Liver (tissue), 8 donors: ENCODE measurements at regions not wholly inside any gene's neighbourhood (a gene's known extent, or its start where the extent isn't known, plus 50 kb on each side); places are given as distances from the start of the nearest gene placed in this dataset.

Experiments
- DNase-seq: peaks from one replicate; pipeline ENCODE4 v3.0.0-alpha.2; 2017; ENCODE audit warnings: low spot score
- H3K27ac ChIP-seq, 2 donors: one replicate each; pipeline ENCODE4 v1.7.0; 2013; ENCODE audit warnings: inconsistent platforms in 2 of 2, low read length in 2 of 2, control low read depth in 1 of 2, low read depth in 1 of 2, mild to moderate bottlenecking in 1 of 2
- H3K27me3 ChIP-seq, 4 donors: one replicate each; pipeline versions ENCODE4 v1.6.1 to v1.7.0; 2013; ENCODE audit warnings: low read length in 3 of 4, inconsistent platforms in 1 of 4, mild to moderate bottlenecking in 1 of 4, moderate library complexity in 1 of 4; ENCODE audit not compliant: control insufficient read depth in 4 of 4, insufficient read depth in 4 of 4
- H3K36me3 ChIP-seq, 4 donors: one replicate each; pipeline versions ENCODE4 v1.6.1 to v1.7.0; 2013; ENCODE audit warnings: low read length in 3 of 4, mild to moderate bottlenecking in 3 of 4, low read depth in 1 of 4, moderate library complexity in 1 of 4; ENCODE audit not compliant: control insufficient read depth in 4 of 4, insufficient read depth in 3 of 4
- H3K4me1 ChIP-seq, 4 donors: one replicate each; pipeline versions ENCODE4 v1.6.1 to v1.7.0; 2013; ENCODE audit warnings: low read length in 3 of 4, mild to moderate bottlenecking in 3 of 4, moderate library complexity in 1 of 4; ENCODE audit not compliant: control insufficient read depth in 4 of 4, insufficient read depth in 4 of 4
- H3K4me3 ChIP-seq, 3 donors: one replicate each; pipeline versions ENCODE4 v1.6.1 to v1.7.0; 2013; ENCODE audit warnings: low read length in 3 of 3, control low read depth in 1 of 3, low read depth in 1 of 3, mild to moderate bottlenecking in 1 of 3
- H3K9ac ChIP-seq, 2 donors: one replicate each; pipeline ENCODE4 v1.7.0; 2013; ENCODE audit warnings: low read length in 2 of 2, mild to moderate bottlenecking in 2 of 2, moderate library complexity in 2 of 2, control low read depth in 1 of 2, low read depth in 1 of 2
- H3K9me3 ChIP-seq, 4 donors: one replicate each; pipeline versions ENCODE4 v1.6.1 to v1.7.0; 2013; ENCODE audit warnings: low read length in 3 of 4; ENCODE audit not compliant: control insufficient read depth in 4 of 4
- ATF3 ChIP-seq: IDR thresholded peaks from 2 replicates; pipeline ENCODE4 v1.6.1; 2016; ENCODE audit warnings: antibody characterized with exemption
- EGR1 ChIP-seq, 2 donors: IDR thresholded peaks; 2 replicates each; pipeline ENCODE4 v1.6.1; 2016 to 2018; ENCODE audit warnings: antibody characterized with exemption in 2 of 2, low read depth in 2 of 2
- FOXA1 ChIP-seq: IDR thresholded peaks from 2 replicates; pipeline ENCODE4 v1.6.1; 2016; ENCODE audit warnings: antibody characterized with exemption
- FOXA2 ChIP-seq: IDR thresholded peaks from 2 replicates; pipeline ENCODE4 v1.6.1; 2016; ENCODE audit warnings: antibody characterized with exemption
- GABPA ChIP-seq, 2 donors: IDR thresholded peaks in 1 of 2; conservative IDR thresholded peaks in 1 of 2; 2 replicates each; pipeline ENCODE4 v1.6.1; 2016; ENCODE audit warnings: antibody characterized with exemption in 2 of 2, mild to moderate bottlenecking in 1 of 2, moderate library complexity in 1 of 2
- HNF4A ChIP-seq, 2 donors: conservative IDR thresholded peaks; 2 replicates each; pipeline ENCODE4 v1.6.1; 2016; ENCODE audit warnings: antibody characterized with exemption in 2 of 2, mild to moderate bottlenecking in 2 of 2
- HNF4G ChIP-seq: IDR thresholded peaks from 2 replicates; pipeline ENCODE4 v1.6.1; 2016; ENCODE audit warnings: antibody characterized with exemption
- JUND ChIP-seq, 2 donors: IDR thresholded peaks; 2 replicates each; pipeline ENCODE4 v1.6.1; 2016; ENCODE audit warnings: antibody characterized with exemption in 2 of 2
- MAX ChIP-seq: IDR thresholded peaks from 2 replicates; pipeline ENCODE4 v1.6.1; 2016; ENCODE audit warnings: antibody characterized with exemption
- NR2F2 ChIP-seq: IDR thresholded peaks from 2 replicates; pipeline ENCODE4 v1.6.1; 2016; ENCODE audit warnings: antibody characterized with exemption
- RAD21 ChIP-seq, 2 donors: IDR thresholded peaks; 2 replicates each; pipeline ENCODE4 v1.6.1; 2016; ENCODE audit warnings: antibody characterized with exemption in 2 of 2, mild to moderate bottlenecking in 2 of 2
- RXRA ChIP-seq, 2 donors: IDR thresholded peaks; 2 replicates each; pipeline ENCODE4 v1.6.1; 2017 to 2018; ENCODE audit warnings: antibody characterized with exemption in 2 of 2, mild to moderate bottlenecking in 1 of 2
- SP1 ChIP-seq: IDR thresholded peaks from 2 replicates; pipeline ENCODE4 v1.6.1; 2018; ENCODE audit warnings: antibody characterized with exemption, mild to moderate bottlenecking
- TAF1 ChIP-seq: conservative IDR thresholded peaks from 2 replicates; pipeline ENCODE4 v1.6.1; 2016; ENCODE audit warnings: antibody characterized with exemption, mild to moderate bottlenecking
- YY1 ChIP-seq: IDR thresholded peaks from 2 replicates; pipeline ENCODE4 v1.6.1; 2016; ENCODE audit warnings: antibody characterized with exemption, mild to moderate bottlenecking
- ZBTB33 ChIP-seq: IDR thresholded peaks from 2 replicates; pipeline ENCODE4 v1.6.1; 2016; ENCODE audit warnings: antibody characterized with exemption
- WGBS: extraction: QIAGEN DNeasy Blood & Tissue Kit; methylation state at CpG from one replicate; pipeline ENCODE4 v1.1.7; 2013; 5-methylcytosine and 5-hydroxymethylcytosine counted together
- TF ChIP-seq, protein P1 (sequence below): IDR thresholded peaks from 2 replicates; pipeline ENCODE4 v1.6.1; 2016; ENCODE audit warnings: antibody characterized with exemption, mild to moderate bottlenecking
- TF ChIP-seq, protein P2 (sequence below): fragments of 150-350 bp; IDR thresholded peaks from 2 replicates; pipeline ENCODE4 v1.5.1; 2017; ENCODE audit warnings: improper control_type of control experiment, low read depth, low read length; ENCODE audit not compliant: missing input control
- donor health status: healthy.
- donor health status: healthy.
- donor health status: healthy.
- donor health status: healthy.
- donor health status: healthy.

- TF ChIP-seq SP1 (no peak), ATF3 (no peak), HNF4A (conservative IDR thresholded peaks at IDR 0.05) (no peak), EGR1 (IDR thresholded peaks at IDR 0.05; ENCODE audit: low read depth in 2 of 2) (no peak), FOXA1 (no peak), NR2F2 (no peak), JUND (IDR thresholded peaks at IDR 0.05) (no peak), FOXA2 (no peak), YY1 (no peak)
- TF ChIP-seq, protein P1, sequence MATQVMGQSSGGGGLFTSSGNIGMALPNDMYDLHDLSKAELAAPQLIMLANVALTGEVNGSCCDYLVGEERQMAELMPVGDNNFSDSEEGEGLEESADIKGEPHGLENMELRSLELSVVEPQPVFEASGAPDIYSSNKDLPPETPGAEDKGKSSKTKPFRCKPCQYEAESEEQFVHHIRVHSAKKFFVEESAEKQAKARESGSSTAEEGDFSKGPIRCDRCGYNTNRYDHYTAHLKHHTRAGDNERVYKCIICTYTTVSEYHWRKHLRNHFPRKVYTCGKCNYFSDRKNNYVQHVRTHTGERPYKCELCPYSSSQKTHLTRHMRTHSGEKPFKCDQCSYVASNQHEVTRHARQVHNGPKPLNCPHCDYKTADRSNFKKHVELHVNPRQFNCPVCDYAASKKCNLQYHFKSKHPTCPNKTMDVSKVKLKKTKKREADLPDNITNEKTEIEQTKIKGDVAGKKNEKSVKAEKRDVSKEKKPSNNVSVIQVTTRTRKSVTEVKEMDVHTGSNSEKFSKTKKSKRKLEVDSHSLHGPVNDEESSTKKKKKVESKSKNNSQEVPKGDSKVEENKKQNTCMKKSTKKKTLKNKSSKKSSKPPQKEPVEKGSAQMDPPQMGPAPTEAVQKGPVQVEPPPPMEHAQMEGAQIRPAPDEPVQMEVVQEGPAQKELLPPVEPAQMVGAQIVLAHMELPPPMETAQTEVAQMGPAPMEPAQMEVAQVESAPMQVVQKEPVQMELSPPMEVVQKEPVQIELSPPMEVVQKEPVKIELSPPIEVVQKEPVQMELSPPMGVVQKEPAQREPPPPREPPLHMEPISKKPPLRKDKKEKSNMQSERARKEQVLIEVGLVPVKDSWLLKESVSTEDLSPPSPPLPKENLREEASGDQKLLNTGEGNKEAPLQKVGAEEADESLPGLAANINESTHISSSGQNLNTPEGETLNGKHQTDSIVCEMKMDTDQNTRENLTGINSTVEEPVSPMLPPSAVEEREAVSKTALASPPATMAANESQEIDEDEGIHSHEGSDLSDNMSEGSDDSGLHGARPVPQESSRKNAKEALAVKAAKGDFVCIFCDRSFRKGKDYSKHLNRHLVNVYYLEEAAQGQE: no peak
- no peaks in the 10 kb centered on the region for H3K9me3 ChIP-seq
- H3K4me3 ChIP-seq: no peak overlapping the region
- H3K9ac ChIP-seq: no peak overlapping the region
- no peaks in the 10 kb centered on the region for H3K36me3 ChIP-seq
- DNase-seq: no peak
- no peak overlapping the region for H3K27ac ChIP-seq
- no peaks in the 10 kb centered on the region for H3K4me1 ChIP-seq
- whole genome bisulfite sequencing: 12% methylated on average over 1 of the region's 1 CpG
- H3K27me3 ChIP-seq: no peaks in the 10 kb centered on the region
These were observed 831.1 kb downstream of the NR2F1-AS1 start for GRCh38 chr5:92749943-92750342.

DNA sequence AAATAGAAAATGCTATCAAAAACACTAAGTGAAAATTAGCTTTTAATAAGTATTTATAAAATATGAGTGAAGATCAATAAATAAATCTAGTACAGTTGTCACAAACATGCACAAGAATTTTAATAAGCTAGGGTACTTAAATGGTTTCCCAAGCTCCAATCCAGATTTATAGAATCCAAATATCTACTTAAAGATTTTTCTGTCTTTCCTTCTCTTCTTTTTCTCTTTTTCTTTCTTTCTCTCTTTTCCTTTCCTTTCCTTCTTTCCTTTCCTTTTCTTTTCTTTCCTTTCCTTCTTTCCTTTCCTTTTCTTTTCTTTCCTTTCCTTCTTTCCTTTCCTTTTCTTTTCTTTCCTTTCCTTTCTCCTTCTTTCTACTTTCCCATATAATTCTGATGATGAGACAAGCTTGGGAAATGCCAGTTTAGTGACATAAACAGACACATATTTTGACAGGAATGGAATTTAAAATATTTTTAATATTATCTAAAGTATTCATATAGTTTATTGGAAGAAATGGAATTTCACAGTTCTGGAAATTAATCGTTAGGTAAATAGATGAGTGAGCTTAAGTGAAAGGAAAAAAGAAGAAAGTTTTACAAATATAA, 832.8 kb downstream of the NR2F1-AS1 start:
- H3K4me1 ChIP-seq: no peaks in the 10 kb centered on the region
- 78% methylated on average over 1 of the region's 1 CpG for WGBS
- no peak overlapping the region for H3K27ac ChIP-seq
- DNase-seq: no peak
- H3K9ac ChIP-seq: no peak overlapping the region
- TF ChIP-seq GABPA (IDR thresholded peaks at IDR 0.05 in 1 of 2, conservative IDR thresholded peaks at IDR 0.05 in 1 of 2) (no peak), ZBTB33 (no peak), HNF4G (no peak), RXRA (IDR thresholded peaks at IDR 0.05) (no peak), MAX (no peak), SP1 (no peak), HNF4A (conservative IDR thresholded peaks at IDR 0.05) (no peak), JUND (IDR thresholded peaks at IDR 0.05) (no peak), EGR1 (IDR thresholded peaks at IDR 0.05; ENCODE audit: low read depth in 2 of 2) (no peak), YY1 (no peak), RAD21 (IDR thresholded peaks at IDR 0.05) (no peak), FOXA2 (no peak), TAF1 (no peak), FOXA1 (no peak), ATF3 (no peak), NR2F2 (no peak)
- TF ChIP-seq, protein P2, sequence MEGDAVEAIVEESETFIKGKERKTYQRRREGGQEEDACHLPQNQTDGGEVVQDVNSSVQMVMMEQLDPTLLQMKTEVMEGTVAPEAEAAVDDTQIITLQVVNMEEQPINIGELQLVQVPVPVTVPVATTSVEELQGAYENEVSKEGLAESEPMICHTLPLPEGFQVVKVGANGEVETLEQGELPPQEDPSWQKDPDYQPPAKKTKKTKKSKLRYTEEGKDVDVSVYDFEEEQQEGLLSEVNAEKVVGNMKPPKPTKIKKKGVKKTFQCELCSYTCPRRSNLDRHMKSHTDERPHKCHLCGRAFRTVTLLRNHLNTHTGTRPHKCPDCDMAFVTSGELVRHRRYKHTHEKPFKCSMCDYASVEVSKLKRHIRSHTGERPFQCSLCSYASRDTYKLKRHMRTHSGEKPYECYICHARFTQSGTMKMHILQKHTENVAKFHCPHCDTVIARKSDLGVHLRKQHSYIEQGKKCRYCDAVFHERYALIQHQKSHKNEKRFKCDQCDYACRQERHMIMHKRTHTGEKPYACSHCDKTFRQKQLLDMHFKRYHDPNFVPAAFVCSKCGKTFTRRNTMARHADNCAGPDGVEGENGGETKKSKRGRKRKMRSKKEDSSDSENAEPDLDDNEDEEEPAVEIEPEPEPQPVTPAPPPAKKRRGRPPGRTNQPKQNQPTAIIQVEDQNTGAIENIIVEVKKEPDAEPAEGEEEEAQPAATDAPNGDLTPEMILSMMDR: no peak
- TF ChIP-seq, protein P1: no peak
- H3K9me3 ChIP-seq: no peaks in the 10 kb centered on the region
- no peak overlapping the region for H3K4me3 ChIP-seq
- no peaks in the 10 kb centered on the region for H3K27me3 ChIP-seq
- no peaks in the 10 kb centered on the region for H3K36me3 ChIP-seq
